WTC11 (cell line): ENCODE measurements at regions not wholly inside any gene's neighbourhood (a gene's known extent, or its start where the extent isn't known, plus 50 kb on each side); places are given as distances from the start of the nearest gene placed in this dataset.

Experiments used
- ATAC-seq: fragments of 200-7000 bp; cut with Tn5 transposase; 2 replicates; pipeline ENCODE4 v1.10.0; 2021; ENCODE audit warnings: mild to moderate bottlenecking, moderate library complexity
- CTCF ChIA-PET: fragments of 300-600 bp; sonication (Branson Sonifier 250); formaldehyde crosslinking; loops from one replicate; lab custom pipeline; 2021; ENCODE audit warnings: antibody characterized with exemption; lab: Charles Lee
- POLR2A ChIA-PET: fragments of 350-600 bp; sonication (Branson Sonifier 250); formaldehyde crosslinking; loops from one replicate; lab custom pipeline; 2021; ENCODE audit warnings: antibody characterized with exemption; lab: Charles Lee
- DNase-seq: peaks from one replicate; pipeline ENCODE4 v3.0.0; 2021; ENCODE audit warnings: low spot score
- H3K27ac Mint-ChIP-seq: 2 replicates; pipeline ENCODE4 v1.8.0; 2021; ENCODE audit warnings: mixed read lengths
- H3K27me3 Mint-ChIP-seq: 2 replicates; pipeline ENCODE4 v1.8.0; 2021; ENCODE audit warnings: low read depth, mild to moderate bottlenecking, moderate library complexity, mixed read lengths
- H3K36me3 Mint-ChIP-seq: 2 replicates; pipeline ENCODE4 v1.8.0; 2021; ENCODE audit warnings: mixed read lengths
- H3K4me1 Mint-ChIP-seq: 2 replicates; pipeline ENCODE4 v1.8.0; 2022; ENCODE audit warnings: mixed read lengths
- H3K4me3 Mint-ChIP-seq: 2 replicates; pipeline ENCODE4 v1.8.0; 2021; ENCODE audit warnings: mild to moderate bottlenecking, moderate library complexity, mixed read lengths
- H3K9me3 Mint-ChIP-seq: 2 replicates; pipeline ENCODE4 v1.8.0; 2021; ENCODE audit warnings: mixed read lengths
- CDX4 ChIP-seq: fragments of 250-450 bp; sonication (Bioruptor Pico); IDR thresholded peaks from 2 replicates; pipeline ENCODE4 v1.9.0; 2021; ENCODE audit warnings: moderate library complexity, mild to moderate bottlenecking, inconsistent platforms, borderline replicate concordance
- CREB1 ChIP-seq: sonication (generic); formaldehyde crosslinking; IDR thresholded peaks from 2 replicates; pipeline ENCODE4 v1.8.0; 2023; ENCODE audit warnings: mild to moderate bottlenecking, missing genetic modification reagents
- FOXJ3 ChIP-seq: sonication (generic); formaldehyde crosslinking; IDR thresholded peaks from 2 replicates; pipeline ENCODE4 v1.9.0; 2021; ENCODE audit warnings: missing genetic modification reagents, mild to moderate bottlenecking, borderline replicate concordance
- GRHL2 ChIP-seq: fragments of 250-450 bp; sonication (Bioruptor Pico); IDR thresholded peaks from 2 replicates; pipeline ENCODE4 v1.8.0; 2022; ENCODE audit warnings: mild to moderate bottlenecking, moderate library complexity; ENCODE audit not compliant: insufficient replicate concordance, severe bottlenecking
- ZBTB21 ChIP-seq: sonication (generic); formaldehyde crosslinking; IDR thresholded peaks from 2 replicates; pipeline ENCODE4 v1.8.1; 2023; ENCODE audit warnings: mild to moderate bottlenecking, missing genetic modification reagents, borderline replicate concordance
- ZNF138 ChIP-seq: sonication (generic); formaldehyde crosslinking; conservative IDR thresholded peaks from 2 replicates; pipeline ENCODE4 v1.8.1; 2022; ENCODE audit warnings: mild to moderate bottlenecking, moderate library complexity, missing genetic modification reagents
- ZNF263 ChIP-seq: sonication (generic); formaldehyde crosslinking; IDR thresholded peaks from 2 replicates; pipeline ENCODE4 v1.8.1; 2022; ENCODE audit warnings: low read depth, mild to moderate bottlenecking, moderate library complexity, missing genetic modification reagents
- ZNF317 ChIP-seq: sonication (generic); formaldehyde crosslinking; IDR thresholded peaks from 2 replicates; pipeline ENCODE4 v1.8.1; 2023; ENCODE audit warnings: low read depth, mild to moderate bottlenecking, moderate library complexity, missing genetic modification reagents, borderline replicate concordance
- ZNF396 ChIP-seq: fragments of 250-450 bp; sonication (Bioruptor Pico); IDR thresholded peaks from 2 replicates; pipeline ENCODE4 v1.8.0; 2021; ENCODE audit warnings: mild to moderate bottlenecking, moderate library complexity, borderline replicate concordance
- ZNF416 ChIP-seq: fragments of 250-450 bp; sonication (Bioruptor Pico); IDR thresholded peaks from 2 replicates; pipeline ENCODE4 v1.9.0; 2021; ENCODE audit warnings: mild to moderate bottlenecking, inconsistent platforms
- TF ChIP-seq, protein P1 (sequence below): sonication (generic); formaldehyde crosslinking; IDR thresholded peaks from 2 replicates; pipeline ENCODE4 v1.8.0; 2023; ENCODE audit warnings: mild to moderate bottlenecking, missing genetic modification reagents
- TF ChIP-seq, protein P2 (sequence below): sonication (generic); formaldehyde crosslinking; IDR thresholded peaks from 2 replicates; pipeline ENCODE4 v1.8.0; 2022; ENCODE audit warnings: missing genetic modification reagents
- TF ChIP-seq, protein P3 (sequence below): sonication (generic); formaldehyde crosslinking; conservative IDR thresholded peaks from 2 replicates; pipeline ENCODE4 v1.8.1; 2022; ENCODE audit warnings: mild to moderate bottlenecking, missing genetic modification reagents
- TF ChIP-seq, protein P4 (sequence below): sonication (generic); formaldehyde crosslinking; IDR thresholded peaks from 2 replicates; pipeline ENCODE4 v1.8.0; 2022; ENCODE audit warnings: mild to moderate bottlenecking, missing genetic modification reagents
- TF ChIP-seq, protein P5 (sequence below): fragments of 250-450 bp; sonication (Bioruptor Pico); IDR thresholded peaks from 2 replicates; pipeline ENCODE4 v1.9.0; 2021; ENCODE audit warnings: mild to moderate bottlenecking, borderline replicate concordance

- Mint-ChIP-seq H3K9me3 (no peaks in the 10 kb centered on the region), H3K27me3 (no peaks in the 10 kb centered on the region), H3K4me3 (no peak overlapping the region), H3K27ac (no peak overlapping the region), H3K36me3 (no peaks in the 10 kb centered on the region), H3K4me1 (0 out of 2 replicates have a peak, but pooled peaks cover 6% of the 10 kb centered on the region)
- ChIA-PET CTCF (no interaction called here), POLR2A (no interaction called here)
- TF ChIP-seq ZNF138 (CRISPR knock-in tag) (no peak), CREB1 (CRISPR knock-in tag) (no peak), GRHL2 (CRISPR knock-in tag) (no peak), ZNF263 (CRISPR knock-in tag) (no peak), ZNF317 (CRISPR knock-in tag) (no peak), ZBTB21 (CRISPR knock-in tag) (no peak), ZNF416 (CRISPR knock-in tag) (no peak), FOXJ3 (no peak), CDX4 (CRISPR knock-in tag) (no peak), ZNF396 (CRISPR knock-in tag) (no peak)
- TF ChIP-seq, protein P1, sequence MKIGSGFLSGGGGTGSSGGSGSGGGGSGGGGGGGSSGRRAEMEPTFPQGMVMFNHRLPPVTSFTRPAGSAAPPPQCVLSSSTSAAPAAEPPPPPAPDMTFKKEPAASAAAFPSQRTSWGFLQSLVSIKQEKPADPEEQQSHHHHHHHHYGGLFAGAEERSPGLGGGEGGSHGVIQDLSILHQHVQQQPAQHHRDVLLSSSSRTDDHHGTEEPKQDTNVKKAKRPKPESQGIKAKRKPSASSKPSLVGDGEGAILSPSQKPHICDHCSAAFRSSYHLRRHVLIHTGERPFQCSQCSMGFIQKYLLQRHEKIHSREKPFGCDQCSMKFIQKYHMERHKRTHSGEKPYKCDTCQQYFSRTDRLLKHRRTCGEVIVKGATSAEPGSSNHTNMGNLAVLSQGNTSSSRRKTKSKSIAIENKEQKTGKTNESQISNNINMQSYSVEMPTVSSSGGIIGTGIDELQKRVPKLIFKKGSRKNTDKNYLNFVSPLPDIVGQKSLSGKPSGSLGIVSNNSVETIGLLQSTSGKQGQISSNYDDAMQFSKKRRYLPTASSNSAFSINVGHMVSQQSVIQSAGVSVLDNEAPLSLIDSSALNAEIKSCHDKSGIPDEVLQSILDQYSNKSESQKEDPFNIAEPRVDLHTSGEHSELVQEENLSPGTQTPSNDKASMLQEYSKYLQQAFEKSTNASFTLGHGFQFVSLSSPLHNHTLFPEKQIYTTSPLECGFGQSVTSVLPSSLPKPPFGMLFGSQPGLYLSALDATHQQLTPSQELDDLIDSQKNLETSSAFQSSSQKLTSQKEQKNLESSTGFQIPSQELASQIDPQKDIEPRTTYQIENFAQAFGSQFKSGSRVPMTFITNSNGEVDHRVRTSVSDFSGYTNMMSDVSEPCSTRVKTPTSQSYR (CRISPR knock-in tag): no peak
- TF ChIP-seq, protein P2, sequence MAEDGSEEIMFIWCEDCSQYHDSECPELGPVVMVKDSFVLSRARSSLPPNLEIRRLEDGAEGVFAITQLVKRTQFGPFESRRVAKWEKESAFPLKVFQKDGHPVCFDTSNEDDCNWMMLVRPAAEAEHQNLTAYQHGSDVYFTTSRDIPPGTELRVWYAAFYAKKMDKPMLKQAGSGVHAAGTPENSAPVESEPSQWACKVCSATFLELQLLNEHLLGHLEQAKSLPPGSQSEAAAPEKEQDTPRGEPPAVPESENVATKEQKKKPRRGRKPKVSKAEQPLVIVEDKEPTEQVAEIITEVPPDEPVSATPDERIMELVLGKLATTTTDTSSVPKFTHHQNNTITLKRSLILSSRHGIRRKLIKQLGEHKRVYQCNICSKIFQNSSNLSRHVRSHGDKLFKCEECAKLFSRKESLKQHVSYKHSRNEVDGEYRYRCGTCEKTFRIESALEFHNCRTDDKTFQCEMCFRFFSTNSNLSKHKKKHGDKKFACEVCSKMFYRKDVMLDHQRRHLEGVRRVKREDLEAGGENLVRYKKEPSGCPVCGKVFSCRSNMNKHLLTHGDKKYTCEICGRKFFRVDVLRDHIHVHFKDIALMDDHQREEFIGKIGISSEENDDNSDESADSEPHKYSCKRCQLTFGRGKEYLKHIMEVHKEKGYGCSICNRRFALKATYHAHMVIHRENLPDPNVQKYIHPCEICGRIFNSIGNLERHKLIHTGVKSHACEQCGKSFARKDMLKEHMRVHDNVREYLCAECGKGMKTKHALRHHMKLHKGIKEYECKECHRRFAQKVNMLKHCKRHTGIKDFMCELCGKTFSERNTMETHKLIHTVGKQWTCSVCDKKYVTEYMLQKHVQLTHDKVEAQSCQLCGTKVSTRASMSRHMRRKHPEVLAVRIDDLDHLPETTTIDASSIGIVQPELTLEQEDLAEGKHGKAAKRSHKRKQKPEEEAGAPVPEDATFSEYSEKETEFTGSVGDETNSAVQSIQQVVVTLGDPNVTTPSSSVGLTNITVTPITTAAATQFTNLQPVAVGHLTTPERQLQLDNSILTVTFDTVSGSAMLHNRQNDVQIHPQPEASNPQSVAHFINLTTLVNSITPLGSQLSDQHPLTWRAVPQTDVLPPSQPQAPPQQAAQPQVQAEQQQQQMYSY (CRISPR knock-in tag): no peak
- TF ChIP-seq, protein P3, sequence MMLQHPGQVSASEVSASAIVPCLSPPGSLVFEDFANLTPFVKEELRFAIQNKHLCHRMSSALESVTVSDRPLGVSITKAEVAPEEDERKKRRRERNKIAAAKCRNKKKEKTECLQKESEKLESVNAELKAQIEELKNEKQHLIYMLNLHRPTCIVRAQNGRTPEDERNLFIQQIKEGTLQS (CRISPR knock-in tag): no peak
- TF ChIP-seq, protein P4, sequence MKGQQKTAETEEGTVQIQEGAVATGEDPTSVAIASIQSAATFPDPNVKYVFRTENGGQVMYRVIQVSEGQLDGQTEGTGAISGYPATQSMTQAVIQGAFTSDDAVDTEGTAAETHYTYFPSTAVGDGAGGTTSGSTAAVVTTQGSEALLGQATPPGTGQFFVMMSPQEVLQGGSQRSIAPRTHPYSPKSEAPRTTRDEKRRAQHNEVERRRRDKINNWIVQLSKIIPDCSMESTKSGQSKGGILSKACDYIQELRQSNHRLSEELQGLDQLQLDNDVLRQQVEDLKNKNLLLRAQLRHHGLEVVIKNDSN (CRISPR knock-in tag): no peak
- TF ChIP-seq, protein P5, sequence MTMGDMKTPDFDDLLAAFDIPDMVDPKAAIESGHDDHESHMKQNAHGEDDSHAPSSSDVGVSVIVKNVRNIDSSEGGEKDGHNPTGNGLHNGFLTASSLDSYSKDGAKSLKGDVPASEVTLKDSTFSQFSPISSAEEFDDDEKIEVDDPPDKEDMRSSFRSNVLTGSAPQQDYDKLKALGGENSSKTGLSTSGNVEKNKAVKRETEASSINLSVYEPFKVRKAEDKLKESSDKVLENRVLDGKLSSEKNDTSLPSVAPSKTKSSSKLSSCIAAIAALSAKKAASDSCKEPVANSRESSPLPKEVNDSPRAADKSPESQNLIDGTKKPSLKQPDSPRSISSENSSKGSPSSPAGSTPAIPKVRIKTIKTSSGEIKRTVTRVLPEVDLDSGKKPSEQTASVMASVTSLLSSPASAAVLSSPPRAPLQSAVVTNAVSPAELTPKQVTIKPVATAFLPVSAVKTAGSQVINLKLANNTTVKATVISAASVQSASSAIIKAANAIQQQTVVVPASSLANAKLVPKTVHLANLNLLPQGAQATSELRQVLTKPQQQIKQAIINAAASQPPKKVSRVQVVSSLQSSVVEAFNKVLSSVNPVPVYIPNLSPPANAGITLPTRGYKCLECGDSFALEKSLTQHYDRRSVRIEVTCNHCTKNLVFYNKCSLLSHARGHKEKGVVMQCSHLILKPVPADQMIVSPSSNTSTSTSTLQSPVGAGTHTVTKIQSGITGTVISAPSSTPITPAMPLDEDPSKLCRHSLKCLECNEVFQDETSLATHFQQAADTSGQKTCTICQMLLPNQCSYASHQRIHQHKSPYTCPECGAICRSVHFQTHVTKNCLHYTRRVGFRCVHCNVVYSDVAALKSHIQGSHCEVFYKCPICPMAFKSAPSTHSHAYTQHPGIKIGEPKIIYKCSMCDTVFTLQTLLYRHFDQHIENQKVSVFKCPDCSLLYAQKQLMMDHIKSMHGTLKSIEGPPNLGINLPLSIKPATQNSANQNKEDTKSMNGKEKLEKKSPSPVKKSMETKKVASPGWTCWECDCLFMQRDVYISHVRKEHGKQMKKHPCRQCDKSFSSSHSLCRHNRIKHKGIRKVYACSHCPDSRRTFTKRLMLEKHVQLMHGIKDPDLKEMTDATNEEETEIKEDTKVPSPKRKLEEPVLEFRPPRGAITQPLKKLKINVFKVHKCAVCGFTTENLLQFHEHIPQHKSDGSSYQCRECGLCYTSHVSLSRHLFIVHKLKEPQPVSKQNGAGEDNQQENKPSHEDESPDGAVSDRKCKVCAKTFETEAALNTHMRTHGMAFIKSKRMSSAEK (CRISPR knock-in tag): no peak
- DNase-seq: no peak
- ATAC-seq: no peak
Observed at GRCh38 chr21:20459838-20460237, 538.4 kb upstream of the NCAM2 start.
